Natural killer cell (primary cell): ENCODE measurements at regions not wholly inside any gene's neighbourhood (a gene's known extent, or its start where the extent isn't known, plus 50 kb on each side); places are given as distances from the start of the nearest gene placed in this dataset.

ENCODE experiments used
- ATAC-seq, 3 donors: fragments of 150-1000 bp in 2 of 3; fragments of 200-7000 bp in 1 of 3; cut with Tn5 transposase; 1 replicate in 1 of 3; 2 replicates in 2 of 3; pipeline ENCODE4 v1.10.0; 2021; ENCODE audit warnings: mild to moderate bottlenecking in 2 of 3, moderate library complexity in 2 of 3
- DNase-seq, 2 donors: peaks; one replicate each; pipeline versions ENCODE4 v3.0.0 to v3.0.0-alpha.2; 2013 to 2021; ENCODE audit warnings: mixed read lengths in 1 of 2
- H3K27ac ChIP-seq: one replicate; pipeline ENCODE4 v1.5.1; 2013; ENCODE audit warnings: mild to moderate bottlenecking, low read length
- H3K27me3 ChIP-seq: one replicate; pipeline ENCODE4 v1.6.1; 2013; ENCODE audit warnings: low read length; ENCODE audit not compliant: control insufficient read depth, insufficient read depth
- H3K36me3 ChIP-seq: one replicate; pipeline ENCODE4 v1.6.1; 2013; ENCODE audit warnings: low read length; ENCODE audit not compliant: control insufficient read depth, insufficient read depth
- H3K4me1 ChIP-seq: one replicate; pipeline ENCODE4 v1.6.1; 2013; ENCODE audit warnings: low read length; ENCODE audit not compliant: control insufficient read depth, insufficient read depth
- H3K4me3 ChIP-seq: one replicate; pipeline ENCODE4 v1.5.1; 2013; ENCODE audit warnings: low read length
- H3K9me3 ChIP-seq: one replicate; pipeline ENCODE4 v1.6.1; 2013; ENCODE audit warnings: low read length; ENCODE audit not compliant: control insufficient read depth, insufficient read depth
- H3K27ac Mint-ChIP-seq, 2 donors: one replicate each; pipeline ENCODE4 v1.8.0; 2022; ENCODE audit warnings: mild to moderate bottlenecking in 2 of 2, mixed read lengths in 2 of 2, moderate library complexity in 1 of 2
- H3K27me3 Mint-ChIP-seq, 2 donors: one replicate each; pipeline ENCODE4 v1.8.0; 2022; ENCODE audit warnings: low read depth in 2 of 2, mixed read lengths in 2 of 2
- H3K36me3 Mint-ChIP-seq: one replicate; pipeline ENCODE4 v1.8.0; 2022; ENCODE audit warnings: mixed read lengths
- H3K4me1 Mint-ChIP-seq, 2 donors: one replicate each; pipeline ENCODE4 v1.8.0; 2022; ENCODE audit warnings: mixed read lengths in 2 of 2
- H3K4me3 Mint-ChIP-seq: one replicate; pipeline ENCODE4 v1.8.0; 2022; ENCODE audit warnings: mild to moderate bottlenecking, moderate library complexity, mixed read lengths
- H3K9me3 Mint-ChIP-seq, 2 donors: one replicate each; pipeline ENCODE4 v1.8.0; 2022; ENCODE audit warnings: mixed read lengths in 2 of 2
- CTCF ChIP-seq: fragments of 200-600 bp; IDR thresholded peaks from one replicate; pipeline ENCODE4 v1.8.0; 2022; ENCODE audit warnings: antibody characterized with exemption
- WGBS: methylation state at CpG from one replicate; pipeline ENCODE4 v1.1.7; 2013; ENCODE audit warnings: missing lambda C conversion rate; ENCODE audit not compliant: insufficient coverage; 5-methylcytosine and 5-hydroxymethylcytosine counted together
- intact Hi-C: fragments of 100-400 bp; cut with micrococcal nuclease; formaldehyde crosslinking; loops from one replicate; pipeline ENCODE4 v1.14.2; 2022

GRCh38 chr3:117788061-117788460 lies 1078.5 kb downstream of the TUSC7 start:
- Histone ChIP-seq H3K4me3 (no peak overlapping the region), H3K36me3 (no peaks in the 10 kb centered on the region), H3K9me3 (no peaks in the 10 kb centered on the region), H3K4me1 (no peaks in the 10 kb centered on the region), H3K27ac (no peak overlapping the region), H3K27me3 (no peaks in the 10 kb centered on the region)
- Mint-ChIP-seq H3K27me3 (no peaks in the 10 kb centered on the region), H3K9me3 (peaks cover 4 to 8% of the 10 kb centered on the region in 2 donors), H3K27ac (no peak overlapping the region), H3K4me1 (no peaks in the 10 kb centered on the region), H3K4me3 (no peak overlapping the region), H3K36me3 (no peaks in the 10 kb centered on the region)
- intact Hi-C loops = no loop called here
- no peak for TF ChIP-seq CTCF
- no peak for ATAC-seq
- DNase-seq = no peak

DNA sequence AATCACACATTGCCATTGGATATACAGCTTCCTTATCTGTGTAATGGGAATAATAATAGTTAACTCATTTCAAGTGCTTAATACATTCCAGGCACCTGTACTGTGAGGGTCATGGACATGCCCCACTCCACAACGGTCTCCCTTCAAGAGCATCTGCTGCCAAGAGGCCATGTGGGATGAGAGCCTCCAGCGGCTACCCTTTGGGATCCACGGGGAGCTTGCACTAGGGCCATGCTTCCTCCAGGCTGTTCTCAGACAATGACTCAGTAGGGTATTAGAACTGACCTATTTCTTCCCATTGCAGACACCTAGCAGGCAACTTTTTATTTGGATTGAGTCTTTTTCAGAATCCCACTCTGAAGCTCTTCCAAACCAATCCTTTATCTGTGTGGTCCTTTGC lies 1078.9 kb downstream of the TUSC7 start:
- no peaks in the 10 kb centered on the region for H3K27me3 ChIP-seq
- 84% methylated on average over 3 of the region's 3 CpGs for WGBS

DNA sequence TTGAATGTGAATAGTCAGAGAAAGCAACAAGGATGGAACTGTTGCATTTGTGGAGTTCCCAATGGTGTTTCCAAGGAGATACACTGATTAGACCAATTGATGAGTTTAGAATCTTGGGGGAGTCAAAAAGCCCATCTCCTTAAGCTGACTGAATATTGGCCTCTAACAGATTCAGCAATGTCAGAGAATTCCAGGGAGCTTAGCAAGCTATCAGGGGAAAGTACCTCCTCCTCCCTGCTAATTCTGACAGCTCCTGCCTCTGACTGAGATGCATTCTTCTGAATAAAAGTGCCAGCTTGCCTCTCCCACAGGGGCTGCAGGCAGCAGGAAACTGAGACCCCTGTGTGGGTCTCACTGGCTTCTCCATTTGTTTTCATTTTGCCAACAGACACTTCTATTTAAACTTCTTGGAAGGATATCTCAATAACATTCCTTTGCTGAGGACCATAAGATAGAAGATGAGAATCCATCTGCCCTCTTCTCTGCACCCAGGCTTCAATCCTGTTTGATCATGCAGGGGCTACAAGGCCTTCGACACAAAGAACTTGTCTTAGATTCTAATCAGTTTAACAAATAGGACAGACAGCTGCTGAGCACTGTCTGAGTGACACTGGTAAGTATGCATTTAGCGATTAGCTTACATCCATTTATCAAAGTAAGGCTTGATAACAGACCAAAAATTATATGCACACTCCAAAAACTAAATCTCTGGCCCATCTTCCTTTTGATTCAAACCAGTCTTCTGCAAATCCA lies 1080.8 kb downstream of the TUSC7 start:
- WGBS = 82% methylated on average over 2 of the region's 2 CpGs
- Histone ChIP-seq H3K9me3 (no peaks in the 10 kb centered on the region), H3K36me3 (no peaks in the 10 kb centered on the region), H3K27me3 (no peaks in the 10 kb centered on the region), H3K4me3 (no peak overlapping the region), H3K4me1 (no peaks in the 10 kb centered on the region), H3K27ac (no peak overlapping the region)
- H3K4me3 Mint-ChIP-seq = no peak overlapping the region
- no peak for ATAC-seq
- DNase-seq = no peak
- no peak for TF ChIP-seq CTCF
- no peak overlapping the region for H3K27ac Mint-ChIP-seq
- intact Hi-C loops = no loop called here
- peaks cover 7 to 10% of the 10 kb centered on the region in 2 donors for H3K9me3 Mint-ChIP-seq
- H3K27me3 Mint-ChIP-seq = no peaks in the 10 kb centered on the region
- H3K4me1 Mint-ChIP-seq = no peaks in the 10 kb centered on the region
- H3K36me3 Mint-ChIP-seq = no peaks in the 10 kb centered on the region

More for the DNA sequence above, 1078.9 kb downstream of the TUSC7 start:
- Mint-ChIP-seq H3K36me3 (no peaks in the 10 kb centered on the region), H3K4me3 (no peak overlapping the region), H3K27me3 (no peaks in the 10 kb centered on the region), H3K9me3 (peaks cover 5 to 8% of the 10 kb centered on the region in 2 donors), H3K27ac (no peak overlapping the region), H3K4me1 (no peaks in the 10 kb centered on the region)
- Histone ChIP-seq H3K4me1 (no peaks in the 10 kb centered on the region), H3K4me3 (no peak overlapping the region), H3K9me3 (no peaks in the 10 kb centered on the region), H3K36me3 (no peaks in the 10 kb centered on the region), H3K27ac (no peak overlapping the region)
- no peak for TF ChIP-seq CTCF
- ATAC-seq (no peak), DNase-seq (no peak)
- intact Hi-C loops = no loop called here

DNA sequence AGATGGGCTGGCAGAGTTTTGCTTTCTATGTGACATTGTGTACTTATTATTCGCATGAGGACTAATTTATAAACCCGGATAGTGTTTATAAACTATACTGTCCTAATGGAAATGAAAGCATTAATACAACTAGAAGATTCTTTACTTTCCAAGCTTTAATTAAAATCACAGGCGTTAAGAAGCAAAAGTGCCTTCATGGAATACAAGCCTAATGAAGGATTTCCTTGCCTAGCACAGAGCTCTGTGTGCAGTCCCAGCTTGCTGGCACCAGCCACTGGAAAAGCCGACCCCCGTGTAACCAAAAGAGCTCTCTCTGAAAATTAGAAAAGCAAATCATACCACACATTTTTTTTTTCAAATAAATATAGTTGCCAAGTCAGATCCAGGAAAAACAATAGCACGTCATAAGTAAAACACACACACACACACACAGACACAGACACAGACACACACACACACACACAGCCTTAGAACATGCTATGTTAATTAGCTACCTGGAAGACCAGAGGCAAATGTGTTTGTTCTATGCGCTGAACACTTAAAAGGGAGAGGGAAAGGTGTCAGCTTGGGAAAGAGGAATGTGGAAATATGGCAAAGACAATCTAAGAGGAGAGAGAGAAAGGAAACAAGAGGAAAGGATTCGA lies 1084.2 kb downstream of the TUSC7 start:
- DNase-seq (no peak), ATAC-seq (no peak)
- Histone ChIP-seq H3K36me3 (no peaks in the 10 kb centered on the region), H3K27ac (no peak overlapping the region), H3K9me3 (no peaks in the 10 kb centered on the region), H3K4me1 (no peaks in the 10 kb centered on the region), H3K27me3 (no peaks in the 10 kb centered on the region), H3K4me3 (no peak overlapping the region)
- peaks cover 6% of the 10 kb centered on the region in 2 donors for H3K9me3 Mint-ChIP-seq
- H3K36me3 Mint-ChIP-seq = no peaks in the 10 kb centered on the region
- TF ChIP-seq CTCF = no peak
- H3K4me1 Mint-ChIP-seq = no peaks in the 10 kb centered on the region
- no peak overlapping the region for H3K27ac Mint-ChIP-seq
- WGBS = 84% methylated on average over 5 of the region's 8 CpGs
- H3K27me3 Mint-ChIP-seq = no peaks in the 10 kb centered on the region
- H3K4me3 Mint-ChIP-seq = no peak overlapping the region
- intact Hi-C loops = no loop called here
